Smooth muscle cell (in vitro differentiated cells): ENCODE measurements at regions not wholly inside any gene's neighbourhood (a gene's known extent, or its start where the extent isn't known, plus 50 kb on each side); places are given as distances from the start of the nearest gene placed in this dataset.

ENCODE experiments used
- DNase-seq: peaks from one replicate; lab custom pipeline; 2025; ENCODE audit not compliant: unreplicated experiment; lab: John Stamatoyannopoulos, UW
- H2AFZ ChIP-seq: fragments of 200-600 bp; sonication (generic); 2 replicates; pipeline ENCODE4 v1.6.0; 2016; ENCODE audit warnings: antibody characterized with exemption, low read depth, mild to moderate bottlenecking
- H3F3A ChIP-seq: fragments of 200-600 bp; sonication (generic); 2 replicates; pipeline ENCODE4 v1.6.0; 2017; ENCODE audit warnings: antibody characterized with exemption, low read depth
- H3K27ac ChIP-seq: fragments of 200-600 bp; sonication (generic); 2 replicates; pipeline ENCODE4 v1.5.1; 2016; ENCODE audit warnings: low read depth, mild to moderate bottlenecking
- H3K27me3 ChIP-seq: fragments of 200-600 bp; sonication (generic); 2 replicates; pipeline ENCODE4 v1.6.1; 2016; ENCODE audit warnings: low read depth, mild to moderate bottlenecking
- H3K36me3 ChIP-seq: fragments of 200-600 bp; sonication (generic); 2 replicates; pipeline ENCODE4 v1.5.1; 2016; ENCODE audit warnings: low read depth
- H3K4me1 ChIP-seq: fragments of 200-600 bp; sonication (generic); 2 replicates; pipeline ENCODE4 v1.5.1; 2016; ENCODE audit warnings: low read depth
- H3K4me2 ChIP-seq: fragments of 200-600 bp; sonication (generic); 2 replicates; pipeline ENCODE4 v1.6.0; 2016; ENCODE audit warnings: mild to moderate bottlenecking
- H3K4me3 ChIP-seq: fragments of 200-600 bp; sonication (generic); 2 replicates; pipeline ENCODE4 v1.5.1; 2016; ENCODE audit warnings: mild to moderate bottlenecking
- H3K79me2 ChIP-seq: fragments of 200-600 bp; sonication (generic); 2 replicates; pipeline ENCODE4 v1.6.0; 2016; ENCODE audit warnings: low read depth, mild to moderate bottlenecking
- H3K9ac ChIP-seq: fragments of 200-600 bp; sonication (generic); 2 replicates; pipeline ENCODE4 v1.6.0; 2016; ENCODE audit warnings: low read depth
- H3K9me3 ChIP-seq: fragments of 200-600 bp; sonication (generic); replicated peaks from 2 replicates; pipeline ENCODE4 v1.5.1; 2016; ENCODE audit warnings: low read depth
- H4K20me1 ChIP-seq: fragments of 200-600 bp; sonication (generic); 2 replicates; pipeline ENCODE4 v1.6.0; 2016; ENCODE audit warnings: low read depth
- WGBS: methylation state at CpG from one replicate; pipeline ENCODE4 v1.1.7; 2016; ENCODE audit warnings: low lambda C conversion rate; 5-methylcytosine and 5-hydroxymethylcytosine counted together
- TF ChIP-seq, protein P1 (sequence below): fragments of 200-600 bp; sonication (generic); IDR thresholded peaks from 2 replicates; pipeline ENCODE4 v1.5.1; 2017; ENCODE audit warnings: borderline replicate concordance, mild to moderate bottlenecking, antibody characterized with exemption; ENCODE audit not compliant: insufficient read depth, poor library complexity, severe bottlenecking

DNA sequence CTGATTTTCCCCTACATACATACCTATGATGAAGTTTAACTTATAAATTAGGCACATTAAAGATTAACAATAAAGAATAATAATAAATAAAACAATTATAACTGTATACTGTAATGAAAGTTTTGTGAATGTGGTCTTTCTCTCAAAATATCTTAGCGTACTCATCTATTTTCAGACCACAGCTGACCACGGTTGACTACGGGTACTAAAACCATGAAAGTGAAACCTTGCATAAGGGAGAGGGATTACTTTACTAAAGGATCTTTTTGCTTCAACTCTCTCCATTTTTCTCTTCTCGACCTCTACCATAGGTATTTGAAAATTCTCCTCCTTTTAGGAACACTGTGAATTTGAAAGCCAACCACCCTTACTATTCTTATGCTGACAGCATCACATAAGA, 475.5 kb downstream of the CETN3 start:
- no peaks in the 10 kb centered on the region for H3K9me3 ChIP-seq
- no peaks in the 10 kb centered on the region for H3F3A ChIP-seq
- no peaks in the 10 kb centered on the region for H3K36me3 ChIP-seq
- no peaks in the 10 kb centered on the region for H4K20me1 ChIP-seq
- H3K79me2 ChIP-seq: no peaks in the 10 kb centered on the region
- no peak overlapping the region for H3K4me2 ChIP-seq
- DNase-seq: no peak
- H2AFZ ChIP-seq: no peak overlapping the region
- TF ChIP-seq, protein P1, sequence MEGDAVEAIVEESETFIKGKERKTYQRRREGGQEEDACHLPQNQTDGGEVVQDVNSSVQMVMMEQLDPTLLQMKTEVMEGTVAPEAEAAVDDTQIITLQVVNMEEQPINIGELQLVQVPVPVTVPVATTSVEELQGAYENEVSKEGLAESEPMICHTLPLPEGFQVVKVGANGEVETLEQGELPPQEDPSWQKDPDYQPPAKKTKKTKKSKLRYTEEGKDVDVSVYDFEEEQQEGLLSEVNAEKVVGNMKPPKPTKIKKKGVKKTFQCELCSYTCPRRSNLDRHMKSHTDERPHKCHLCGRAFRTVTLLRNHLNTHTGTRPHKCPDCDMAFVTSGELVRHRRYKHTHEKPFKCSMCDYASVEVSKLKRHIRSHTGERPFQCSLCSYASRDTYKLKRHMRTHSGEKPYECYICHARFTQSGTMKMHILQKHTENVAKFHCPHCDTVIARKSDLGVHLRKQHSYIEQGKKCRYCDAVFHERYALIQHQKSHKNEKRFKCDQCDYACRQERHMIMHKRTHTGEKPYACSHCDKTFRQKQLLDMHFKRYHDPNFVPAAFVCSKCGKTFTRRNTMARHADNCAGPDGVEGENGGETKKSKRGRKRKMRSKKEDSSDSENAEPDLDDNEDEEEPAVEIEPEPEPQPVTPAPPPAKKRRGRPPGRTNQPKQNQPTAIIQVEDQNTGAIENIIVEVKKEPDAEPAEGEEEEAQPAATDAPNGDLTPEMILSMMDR: no peak
- H3K9ac ChIP-seq: no peak overlapping the region
- H3K4me1 ChIP-seq: peaks cover 17% of the 10 kb centered on the region
- H3K27ac ChIP-seq: no peak overlapping the region
- 89% methylated on average over 4 of the region's 4 CpGs for WGBS
- H3K27me3 ChIP-seq: no peaks in the 10 kb centered on the region
- H3K4me3 ChIP-seq: no peak overlapping the region

DNA sequence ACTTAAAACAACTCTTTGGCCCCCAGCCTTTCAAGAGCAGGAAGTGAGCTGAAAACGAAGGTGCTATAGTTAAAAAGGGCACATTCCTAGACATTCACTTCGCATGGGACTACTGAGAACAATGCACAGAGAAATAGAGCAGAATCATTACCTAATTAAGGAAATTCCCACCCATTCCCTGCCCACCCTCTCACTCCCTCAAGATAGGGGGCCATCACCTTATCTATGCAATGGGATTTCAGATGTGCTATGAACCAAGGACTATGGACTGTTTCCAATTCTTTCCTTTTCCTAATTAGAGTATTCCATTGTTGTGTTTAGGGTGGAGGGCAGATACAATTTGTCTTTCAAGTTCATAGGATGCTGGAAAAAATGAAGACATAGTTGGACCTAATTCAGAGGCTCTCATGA, 476.8 kb downstream of the CETN3 start:
- Histone ChIP-seq H3K4me3 (no peak overlapping the region), H3K27ac (no peak overlapping the region), H3K4me2 (no peak overlapping the region), H2AFZ (no peak overlapping the region), H3K9me3 (no peaks in the 10 kb centered on the region), H3K27me3 (no peaks in the 10 kb centered on the region), H3K79me2 (no peaks in the 10 kb centered on the region), H3K36me3 (no peaks in the 10 kb centered on the region), H3F3A (no peaks in the 10 kb centered on the region), H4K20me1 (no peaks in the 10 kb centered on the region), H3K9ac (no peak overlapping the region), H3K4me1 (peaks cover 17% of the 10 kb centered on the region)
- no peak for DNase-seq
- WGBS: 63% methylated on average over 2 of the region's 2 CpGs
- TF ChIP-seq, protein P1: no peak

DNA sequence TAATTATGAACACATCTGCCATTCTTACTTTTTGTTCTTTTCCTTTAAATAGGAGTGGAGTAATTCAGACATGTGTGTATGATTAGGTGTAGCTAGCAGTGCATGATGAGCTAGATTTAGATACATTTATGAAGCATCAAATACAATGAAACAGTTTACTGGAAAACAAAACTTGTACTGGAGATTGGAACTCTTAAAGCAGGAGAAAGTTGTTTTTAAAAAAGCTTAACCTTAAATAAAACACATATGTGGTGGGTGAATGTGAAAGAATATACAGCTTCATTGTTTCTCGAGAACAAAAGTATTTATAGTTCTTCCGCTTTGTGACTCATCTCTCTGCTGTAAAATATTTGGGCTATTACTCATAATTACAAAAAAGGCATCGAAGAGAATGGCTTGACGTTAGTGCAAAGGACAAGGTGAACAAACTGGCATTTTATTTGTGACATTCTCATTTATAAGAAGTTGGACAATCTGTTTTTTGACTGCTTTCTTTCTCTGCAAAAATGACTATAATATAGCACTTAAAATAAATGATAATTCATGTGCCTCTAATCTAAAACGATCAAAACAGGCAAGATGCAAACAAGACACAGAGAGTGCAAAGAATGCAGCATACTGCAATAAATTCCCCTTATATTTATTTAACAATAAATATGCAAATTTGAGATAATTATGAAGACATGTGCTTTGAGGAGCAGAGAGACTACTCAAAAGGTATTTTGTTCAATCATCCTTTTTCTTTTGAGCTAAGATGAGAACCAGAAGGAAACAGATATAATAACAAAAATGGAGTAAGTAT, 478.8 kb downstream of the CETN3 start:
- no peaks in the 10 kb centered on the region for H3K79me2 ChIP-seq
- peak overlapping the region; percentile 68 for H3K4me2 ChIP-seq
- no peaks in the 10 kb centered on the region for H4K20me1 ChIP-seq
- peaks cover 17% of the 10 kb centered on the region for H3K4me1 ChIP-seq
- peak overlapping the region; percentile 65 for H3K27ac ChIP-seq
- no peak for DNase-seq
- H3K9ac ChIP-seq: no peak overlapping the region
- no peaks in the 10 kb centered on the region for H3K36me3 ChIP-seq
- H3K4me3 ChIP-seq: no peak overlapping the region
- 23% methylated on average over 5 of the region's 5 CpGs for WGBS
- peak overlapping the region; percentile 56 for H2AFZ ChIP-seq
- H3K9me3 ChIP-seq: no peaks in the 10 kb centered on the region
- no peaks in the 10 kb centered on the region for H3K27me3 ChIP-seq
- TF ChIP-seq, protein P1: no peak
- H3F3A ChIP-seq: no peaks in the 10 kb centered on the region

DNA sequence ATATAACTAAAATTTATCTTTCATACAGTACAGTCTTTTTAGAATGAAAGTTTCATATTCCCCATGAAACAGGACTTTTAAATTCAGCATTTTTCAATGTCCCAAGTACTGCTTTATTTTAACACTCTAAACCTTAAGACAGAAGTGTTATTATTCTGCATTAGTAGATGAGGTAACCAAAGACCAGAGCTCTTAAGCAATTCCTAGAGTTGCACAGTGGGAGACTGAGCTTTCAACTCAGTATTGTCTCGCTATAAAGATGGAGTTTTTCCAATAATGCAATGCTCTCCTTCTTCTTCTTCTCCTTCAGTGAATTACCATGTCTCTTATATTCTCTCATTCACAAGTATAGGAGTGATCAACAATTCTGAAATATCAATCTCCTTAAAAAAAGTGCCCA, 479.7 kb downstream of the CETN3 start:
- H3K27me3 ChIP-seq: no peaks in the 10 kb centered on the region
- no peaks in the 10 kb centered on the region for H3F3A ChIP-seq
- H3K4me1 ChIP-seq: peaks cover 17% of the 10 kb centered on the region
- no peak overlapping the region for H3K4me3 ChIP-seq
- no peak for DNase-seq
- H3K9ac ChIP-seq: no peak overlapping the region
- H3K27ac ChIP-seq: no peak overlapping the region
- H3K36me3 ChIP-seq: no peaks in the 10 kb centered on the region
- TF ChIP-seq, protein P1: no peak
- no peaks in the 10 kb centered on the region for H3K79me2 ChIP-seq
- no peaks in the 10 kb centered on the region for H3K9me3 ChIP-seq
- WGBS: 87% methylated on average over 1 of the region's 1 CpG
- no peak overlapping the region for H3K4me2 ChIP-seq
- peak overlapping the region; percentile 20 for H2AFZ ChIP-seq
- H4K20me1 ChIP-seq: no peaks in the 10 kb centered on the region
